GM23248 (cell line): ENCODE measurements at regions not wholly inside any gene's neighbourhood (a gene's known extent, or its start where the extent isn't known, plus 50 kb on each side); places are given as distances from the start of the nearest gene placed in this dataset.

Source experiments
- EZH2 ChIP-seq: fragments of 200-600 bp; sonication (generic); IDR thresholded peaks from 2 replicates; pipeline ENCODE4 v1.6.1; 2018; ENCODE audit warnings: antibody characterized with exemption, mild to moderate bottlenecking; ENCODE audit not compliant: insufficient read depth, poor library complexity, severe bottlenecking
- EZH2phosphoT487 ChIP-seq: fragments of 200-600 bp; sonication (generic); IDR thresholded peaks from 2 replicates; pipeline ENCODE4 v1.6.1; 2018; ENCODE audit warnings: antibody characterized with exemption, moderate library complexity, mild to moderate bottlenecking, low read depth; ENCODE audit not compliant: insufficient read depth

DNA sequence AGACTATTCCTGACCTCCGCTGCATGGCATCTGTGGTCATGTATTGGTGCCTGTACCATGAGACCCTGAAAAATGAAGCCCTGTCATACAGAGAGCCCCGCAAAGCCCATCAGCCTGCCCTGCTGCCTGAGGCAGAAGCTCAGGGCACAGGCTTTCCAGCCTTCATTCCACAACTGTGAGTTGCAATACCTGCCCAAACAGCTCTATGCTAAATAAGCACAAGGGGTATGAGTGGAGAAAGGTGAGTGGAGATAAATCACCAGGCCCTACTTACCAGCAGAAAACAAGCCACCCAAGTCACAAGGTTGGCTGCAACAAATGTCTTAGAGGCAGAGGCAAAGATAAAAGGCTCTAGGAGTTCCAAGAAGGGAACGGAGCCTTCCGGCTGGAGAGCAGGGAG is 277.4 kb downstream of the TNS1 start:
- no peak for TF ChIP-seq EZH2phosphoT487
- TF ChIP-seq EZH2: no peak
